GM23338 (cell line): ENCODE measurements at regions not wholly inside any gene's neighbourhood (a gene's known extent, or its start where the extent isn't known, plus 50 kb on each side); places are given as distances from the start of the nearest gene placed in this dataset.

Experiments
- ATAC-seq: fragments of 200-7000 bp; cut with Tn5 transposase; 3 replicates; pipeline ENCODE4 v1.9.1; 2020
- DNase-seq: peaks from one replicate; pipeline ENCODE4 v3.0.0-alpha.2; 2015; ENCODE audit warnings: low spot score
- H2AFZ ChIP-seq: fragments of 200-600 bp; sonication (generic); 2 replicates; pipeline ENCODE4 v1.8.0; 2016; ENCODE audit warnings: antibody characterized with exemption, mild to moderate bottlenecking, moderate library complexity
- H3F3A ChIP-seq: fragments of 200-600 bp; sonication (generic); replicated peaks from 2 replicates; pipeline ENCODE4 v1.8.0; 2017; ENCODE audit warnings: antibody characterized with exemption, mixed run types, low read depth
- H3K27ac ChIP-seq: fragments of 200-600 bp; sonication (generic); 2 replicates; pipeline ENCODE4 v1.6.1; 2016; ENCODE audit warnings: low read depth
- H3K27me3 ChIP-seq: fragments of 200-600 bp; sonication (generic); 2 replicates; pipeline ENCODE4 v1.8.0; 2016; ENCODE audit warnings: mild to moderate bottlenecking, mixed run types, moderate library complexity; ENCODE audit not compliant: insufficient read depth
- H3K36me3 ChIP-seq: fragments of 200-600 bp; sonication (generic); 2 replicates; pipeline ENCODE4 v1.8.0; 2016; ENCODE audit warnings: mild to moderate bottlenecking; ENCODE audit not compliant: insufficient read depth
- H3K4me1 ChIP-seq: fragments of 200-600 bp; sonication (generic); 2 replicates; pipeline ENCODE4 v1.8.0; 2016; ENCODE audit warnings: mild to moderate bottlenecking, moderate library complexity; ENCODE audit not compliant: insufficient read depth
- H3K4me2 ChIP-seq: fragments of 200-600 bp; sonication (generic); 2 replicates; pipeline ENCODE4 v1.7.1; 2017; ENCODE audit warnings: mixed run types
- H3K4me3 ChIP-seq: fragments of 200-600 bp; sonication (generic); 2 replicates; pipeline ENCODE4 v1.6.1; 2016; ENCODE audit warnings: mixed run types
- H3K79me2 ChIP-seq: fragments of 200-600 bp; sonication (generic); replicated peaks from 2 replicates; pipeline ENCODE4 v1.8.0; 2017; ENCODE audit warnings: mild to moderate bottlenecking; ENCODE audit not compliant: insufficient read depth
- H3K9me2 ChIP-seq: fragments of 200-600 bp; sonication (generic); 2 replicates; pipeline ENCODE4 v1.8.0; 2017; ENCODE audit not compliant: insufficient read depth
- H4K20me1 ChIP-seq: fragments of 200-600 bp; sonication (generic); replicated peaks from 2 replicates; pipeline ENCODE4 v1.8.0; 2017; ENCODE audit warnings: mild to moderate bottlenecking; ENCODE audit not compliant: insufficient read depth
- H3K27ac Mint-ChIP-seq: 2 replicates; pipeline ENCODE4 v1.8.0; 2020; ENCODE audit warnings: inconsistent platforms, mild to moderate bottlenecking, moderate library complexity, mixed read lengths
- H3K27me3 Mint-ChIP-seq: 3 replicates; pipeline ENCODE4 v1.8.0; 2022; ENCODE audit warnings: low read depth, mild to moderate bottlenecking, moderate library complexity, mixed read lengths, inconsistent platforms; ENCODE audit not compliant: insufficient read depth, poor library complexity
- H3K36me3 Mint-ChIP-seq: 3 replicates; pipeline ENCODE4 v1.8.0; 2021; ENCODE audit warnings: low read depth, mild to moderate bottlenecking, inconsistent platforms, moderate library complexity, mixed read lengths
- H3K4me1 Mint-ChIP-seq: 3 replicates; pipeline ENCODE4 v1.8.0; 2020; ENCODE audit warnings: mild to moderate bottlenecking, inconsistent platforms, mixed read lengths
- H3K4me3 Mint-ChIP-seq: 3 replicates; pipeline ENCODE4 v1.8.0; 2021; ENCODE audit warnings: moderate library complexity, mild to moderate bottlenecking, inconsistent platforms, mixed read lengths
- H3K9me3 Mint-ChIP-seq: 3 replicates; pipeline ENCODE4 v1.8.0; 2020; ENCODE audit warnings: moderate library complexity, mild to moderate bottlenecking, inconsistent platforms, mixed read lengths
- CREB1 ChIP-seq: fragments of 250-450 bp; sonication (Bioruptor Pico); IDR thresholded peaks from 2 replicates; pipeline ENCODE4 v1.5.0; 2020; ENCODE audit warnings: low read depth, mild to moderate bottlenecking, moderate library complexity
- EZH2 ChIP-seq: fragments of 200-600 bp; sonication (generic); IDR thresholded peaks from one replicate; pipeline ENCODE4 v1.8.0; 2017; ENCODE audit warnings: antibody characterized with exemption, mild to moderate bottlenecking, low read depth; ENCODE audit not compliant: unreplicated experiment
- JUNB ChIP-seq: IDR thresholded peaks from one replicate; pipeline ENCODE4 v1.6.1; 2016; ENCODE audit warnings: antibody characterized with exemption; ENCODE audit not compliant: unreplicated experiment
- NANOG ChIP-seq: IDR thresholded peaks from 2 replicates; pipeline ENCODE4 v1.6.1; 2016; ENCODE audit warnings: antibody characterized with exemption, borderline replicate concordance
- POLR2AphosphoS5 ChIP-seq: IDR thresholded peaks from 2 replicates; pipeline ENCODE4 v1.6.1; 2016; ENCODE audit warnings: antibody characterized with exemption, low read depth
- ZNF331 ChIP-seq: fragments of 250-450 bp; sonication (Bioruptor Pico); IDR thresholded peaks from 2 replicates; pipeline ENCODE4 v1.5.0; 2020; ENCODE audit warnings: low read depth, mild to moderate bottlenecking, moderate library complexity
- TF ChIP-seq, protein P1 (sequence below): fragments of 250-450 bp; sonication (Bioruptor Pico); IDR thresholded peaks from 2 replicates; pipeline ENCODE4 v1.5.0; 2020; ENCODE audit warnings: mild to moderate bottlenecking, moderate library complexity
- TF ChIP-seq, protein P2 (sequence below), 2 experiments: fragments of 200-600 bp in 1 of 2; sonication (generic) in 1 of 2; conservative IDR thresholded peaks; 2 replicates each; pipeline versions ENCODE4 v1.5.1 to v1.6.1; 2016 to 2017; ENCODE audit warnings: antibody characterized with exemption in 2 of 2, low read depth in 2 of 2, mild to moderate bottlenecking in 2 of 2, moderate library complexity in 1 of 2
- TF ChIP-seq, protein P3 (sequence below): IDR thresholded peaks from 2 replicates; pipeline ENCODE4 v1.6.1; 2016; ENCODE audit warnings: antibody characterized with exemption

DNA sequence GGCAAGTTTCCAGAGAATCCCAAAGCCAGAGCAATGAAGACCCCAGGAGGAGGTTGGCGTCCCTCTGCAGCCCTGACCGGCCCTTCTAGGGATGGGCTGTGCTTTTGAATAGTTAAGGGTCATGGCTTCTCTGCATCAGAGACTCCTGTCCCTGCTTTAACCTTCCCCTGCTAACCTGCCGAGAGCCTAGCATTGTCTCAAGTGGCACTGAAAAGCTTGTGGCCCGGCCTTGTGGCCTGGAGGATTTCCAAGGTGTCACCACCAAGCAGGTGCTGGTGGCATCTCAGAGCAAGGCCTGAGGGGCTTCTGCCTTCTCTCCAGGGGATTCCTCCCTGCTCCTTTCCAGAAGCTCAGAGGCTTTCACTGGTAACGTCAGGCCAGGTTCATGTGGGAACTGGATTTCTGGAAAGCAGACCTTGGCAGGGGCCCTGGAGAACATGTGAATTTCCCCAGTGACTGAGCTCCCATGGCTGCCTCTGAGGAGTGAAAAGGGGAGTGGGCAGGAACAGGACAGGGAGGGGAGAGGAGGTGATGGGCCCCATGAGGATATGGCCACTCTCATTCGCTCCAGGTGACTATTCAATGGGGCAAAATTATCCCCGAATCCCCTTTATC lies 409.9 kb downstream of the PTPRU start (continued):
- TF ChIP-seq, protein P1, sequence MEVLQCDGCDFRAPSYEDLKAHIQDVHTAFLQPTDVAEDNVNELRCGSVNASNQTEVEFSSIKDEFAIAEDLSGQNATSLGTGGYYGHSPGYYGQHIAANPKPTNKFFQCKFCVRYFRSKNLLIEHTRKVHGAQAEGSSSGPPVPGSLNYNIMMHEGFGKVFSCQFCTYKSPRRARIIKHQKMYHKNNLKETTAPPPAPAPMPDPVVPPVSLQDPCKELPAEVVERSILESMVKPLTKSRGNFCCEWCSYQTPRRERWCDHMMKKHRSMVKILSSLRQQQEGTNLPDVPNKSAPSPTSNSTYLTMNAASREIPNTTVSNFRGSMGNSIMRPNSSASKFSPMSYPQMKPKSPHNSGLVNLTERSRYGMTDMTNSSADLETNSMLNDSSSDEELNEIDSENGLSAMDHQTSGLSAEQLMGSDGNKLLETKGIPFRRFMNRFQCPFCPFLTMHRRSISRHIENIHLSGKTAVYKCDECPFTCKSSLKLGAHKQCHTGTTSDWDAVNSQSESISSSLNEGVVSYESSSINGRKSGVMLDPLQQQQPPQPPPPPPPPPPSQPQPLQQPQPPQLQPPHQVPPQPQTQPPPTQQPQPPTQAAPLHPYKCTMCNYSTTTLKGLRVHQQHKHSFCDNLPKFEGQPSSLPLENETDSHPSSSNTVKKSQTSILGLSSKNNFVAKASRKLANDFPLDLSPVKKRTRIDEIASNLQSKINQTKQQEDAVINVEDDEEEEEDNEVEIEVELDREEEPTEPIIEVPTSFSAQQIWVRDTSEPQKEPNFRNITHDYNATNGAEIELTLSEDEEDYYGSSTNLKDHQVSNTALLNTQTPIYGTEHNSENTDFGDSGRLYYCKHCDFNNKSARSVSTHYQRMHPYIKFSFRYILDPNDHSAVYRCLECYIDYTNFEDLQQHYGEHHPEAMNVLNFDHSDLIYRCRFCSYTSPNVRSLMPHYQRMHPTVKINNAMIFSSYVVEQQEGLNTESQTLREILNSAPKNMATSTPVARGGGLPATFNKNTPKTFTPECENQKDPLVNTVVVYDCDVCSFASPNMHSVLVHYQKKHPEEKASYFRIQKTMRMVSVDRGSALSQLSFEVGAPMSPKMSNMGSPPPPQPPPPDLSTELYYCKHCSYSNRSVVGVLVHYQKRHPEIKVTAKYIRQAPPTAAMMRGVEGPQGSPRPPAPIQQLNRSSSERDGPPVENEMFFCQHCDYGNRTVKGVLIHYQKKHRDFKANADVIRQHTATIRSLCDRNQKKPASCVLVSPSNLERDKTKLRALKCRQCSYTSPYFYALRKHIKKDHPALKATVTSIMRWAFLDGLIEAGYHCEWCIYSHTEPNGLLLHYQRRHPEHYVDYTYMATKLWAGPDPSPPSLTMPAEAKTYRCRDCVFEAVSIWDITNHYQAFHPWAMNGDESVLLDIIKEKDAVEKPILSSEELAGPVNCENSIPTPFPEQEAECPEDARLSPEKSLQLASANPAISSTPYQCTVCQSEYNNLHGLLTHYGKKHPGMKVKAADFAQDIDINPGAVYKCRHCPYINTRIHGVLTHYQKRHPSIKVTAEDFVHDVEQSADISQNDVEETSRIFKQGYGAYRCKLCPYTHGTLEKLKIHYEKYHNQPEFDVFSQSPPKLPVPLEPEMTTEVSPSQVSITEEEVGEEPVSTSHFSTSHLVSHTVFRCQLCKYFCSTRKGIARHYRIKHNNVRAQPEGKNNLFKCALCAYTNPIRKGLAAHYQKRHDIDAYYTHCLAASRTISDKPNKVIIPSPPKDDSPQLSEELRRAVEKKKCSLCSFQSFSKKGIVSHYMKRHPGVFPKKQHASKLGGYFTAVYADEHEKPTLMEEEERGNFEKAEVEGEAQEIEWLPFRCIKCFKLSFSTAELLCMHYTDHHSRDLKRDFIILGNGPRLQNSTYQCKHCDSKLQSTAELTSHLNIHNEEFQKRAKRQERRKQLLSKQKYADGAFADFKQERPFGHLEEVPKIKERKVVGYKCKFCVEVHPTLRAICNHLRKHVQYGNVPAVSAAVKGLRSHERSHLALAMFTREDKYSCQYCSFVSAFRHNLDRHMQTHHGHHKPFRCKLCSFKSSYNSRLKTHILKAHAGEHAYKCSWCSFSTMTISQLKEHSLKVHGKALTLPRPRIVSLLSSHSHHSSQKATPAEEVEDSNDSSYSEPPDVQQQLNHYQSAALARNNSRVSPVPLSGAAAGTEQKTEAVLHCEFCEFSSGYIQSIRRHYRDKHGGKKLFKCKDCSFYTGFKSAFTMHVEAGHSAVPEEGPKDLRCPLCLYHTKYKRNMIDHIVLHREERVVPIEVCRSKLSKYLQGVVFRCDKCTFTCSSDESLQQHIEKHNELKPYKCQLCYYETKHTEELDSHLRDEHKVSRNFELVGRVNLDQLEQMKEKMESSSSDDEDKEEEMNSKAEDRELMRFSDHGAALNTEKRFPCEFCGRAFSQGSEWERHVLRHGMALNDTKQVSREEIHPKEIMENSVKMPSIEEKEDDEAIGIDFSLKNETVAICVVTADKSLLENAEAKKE (CRISPR knock-in tag), result no peak
- TF ChIP-seq, protein P2, sequence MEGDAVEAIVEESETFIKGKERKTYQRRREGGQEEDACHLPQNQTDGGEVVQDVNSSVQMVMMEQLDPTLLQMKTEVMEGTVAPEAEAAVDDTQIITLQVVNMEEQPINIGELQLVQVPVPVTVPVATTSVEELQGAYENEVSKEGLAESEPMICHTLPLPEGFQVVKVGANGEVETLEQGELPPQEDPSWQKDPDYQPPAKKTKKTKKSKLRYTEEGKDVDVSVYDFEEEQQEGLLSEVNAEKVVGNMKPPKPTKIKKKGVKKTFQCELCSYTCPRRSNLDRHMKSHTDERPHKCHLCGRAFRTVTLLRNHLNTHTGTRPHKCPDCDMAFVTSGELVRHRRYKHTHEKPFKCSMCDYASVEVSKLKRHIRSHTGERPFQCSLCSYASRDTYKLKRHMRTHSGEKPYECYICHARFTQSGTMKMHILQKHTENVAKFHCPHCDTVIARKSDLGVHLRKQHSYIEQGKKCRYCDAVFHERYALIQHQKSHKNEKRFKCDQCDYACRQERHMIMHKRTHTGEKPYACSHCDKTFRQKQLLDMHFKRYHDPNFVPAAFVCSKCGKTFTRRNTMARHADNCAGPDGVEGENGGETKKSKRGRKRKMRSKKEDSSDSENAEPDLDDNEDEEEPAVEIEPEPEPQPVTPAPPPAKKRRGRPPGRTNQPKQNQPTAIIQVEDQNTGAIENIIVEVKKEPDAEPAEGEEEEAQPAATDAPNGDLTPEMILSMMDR (conservative IDR thresholded peaks at IDR 0.05; ENCODE audit: low read depth in 2 of 2), result no peak
- TF ChIP-seq POLR2AphosphoS5, result no peak
- no peak for TF ChIP-seq ZNF331 (CRISPR knock-in tag)
- no peak for TF ChIP-seq CREB1

DNA sequence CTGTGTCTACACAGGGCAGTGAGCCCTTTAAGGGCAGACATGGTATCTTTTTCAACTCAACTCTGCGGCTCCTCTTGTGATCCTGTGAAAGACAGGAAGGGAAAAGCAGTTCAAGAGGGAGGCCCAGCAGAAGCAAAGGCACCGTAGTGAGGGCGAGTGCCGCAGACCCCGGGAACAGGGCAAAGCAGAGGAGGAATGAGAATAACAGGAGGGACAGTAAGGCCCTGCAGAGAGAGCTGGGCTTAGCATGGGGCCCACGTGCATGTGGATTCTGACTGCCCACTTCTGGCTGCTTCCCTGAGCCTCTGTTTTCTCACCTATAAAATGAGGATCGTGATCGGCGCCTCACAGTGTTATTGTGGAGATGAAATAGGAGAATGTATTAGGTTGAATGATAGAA lies 409.3 kb downstream of the PTPRU start:
- Histone ChIP-seq H3K27ac (no peak overlapping the region), H3F3A (no peaks in the 10 kb centered on the region), H3K36me3 (no peaks in the 10 kb centered on the region), H3K4me1 (no peaks in the 10 kb centered on the region), H3K4me2 (no peak overlapping the region), H3K9me2 (no peaks in the 10 kb centered on the region; the same call in 1 of the 2 replicates), H3K79me2 (no peaks in the 10 kb centered on the region), H4K20me1 (no peaks in the 10 kb centered on the region; the same call in 1 of the 2 replicates), H3K27me3 (no peaks in the 10 kb centered on the region), H3K4me3 (no peak overlapping the region), H2AFZ (peak overlapping the region; percentile 72)
- Mint-ChIP-seq H3K4me3 (no peak overlapping the region), H3K9me3 (no peaks in the 10 kb centered on the region), H3K27me3 (peaks cover 7% of the 10 kb centered on the region), H3K27ac (no peak overlapping the region), H3K4me1 (peaks cover 10% of the 10 kb centered on the region), H3K36me3 (no peaks in the 10 kb centered on the region)
- ATAC-seq, result peak; percentile 35; the same call in 1 of the 3 replicates
- no peak for DNase-seq
- TF ChIP-seq, protein P3, sequence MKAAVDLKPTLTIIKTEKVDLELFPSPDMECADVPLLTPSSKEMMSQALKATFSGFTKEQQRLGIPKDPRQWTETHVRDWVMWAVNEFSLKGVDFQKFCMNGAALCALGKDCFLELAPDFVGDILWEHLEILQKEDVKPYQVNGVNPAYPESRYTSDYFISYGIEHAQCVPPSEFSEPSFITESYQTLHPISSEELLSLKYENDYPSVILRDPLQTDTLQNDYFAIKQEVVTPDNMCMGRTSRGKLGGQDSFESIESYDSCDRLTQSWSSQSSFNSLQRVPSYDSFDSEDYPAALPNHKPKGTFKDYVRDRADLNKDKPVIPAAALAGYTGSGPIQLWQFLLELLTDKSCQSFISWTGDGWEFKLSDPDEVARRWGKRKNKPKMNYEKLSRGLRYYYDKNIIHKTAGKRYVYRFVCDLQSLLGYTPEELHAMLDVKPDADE, result no peak
- TF ChIP-seq JUNB, result no peak
- TF ChIP-seq CREB1, result no peak
- TF ChIP-seq EZH2, result no peak
- TF ChIP-seq, protein P2 (conservative IDR thresholded peaks at IDR 0.05; ENCODE audit: low read depth in 2 of 2), result no peak
- TF ChIP-seq ZNF331 (CRISPR knock-in tag), result no peak
- TF ChIP-seq NANOG, result no peak
